Suprapubic skin (tissue), 3 donors: ENCODE measurements at regions not wholly inside any gene's neighbourhood (a gene's known extent, or its start where the extent isn't known, plus 50 kb on each side); places are given as distances from the start of the nearest gene placed in this dataset.

Experiments
- EP300 ChIP-seq: sonication (generic); formaldehyde crosslinking; IDR thresholded peaks from one replicate; pipeline ENCODE4 v1.6.1; 2017; ENCODE audit warnings: antibody characterized with exemption
- TF ChIP-seq, protein P1 (sequence below), 2 donors: fragments of 200-600 bp in 1 of 2; fragments of 450-650 bp in 1 of 2; sonication (generic) in 1 of 2; IDR thresholded peaks; one replicate each; pipeline ENCODE4 v1.5.1; 2016 to 2019; ENCODE audit warnings: antibody characterized with exemption in 2 of 2, mild to moderate bottlenecking in 1 of 2, moderate library complexity in 1 of 2

DNA sequence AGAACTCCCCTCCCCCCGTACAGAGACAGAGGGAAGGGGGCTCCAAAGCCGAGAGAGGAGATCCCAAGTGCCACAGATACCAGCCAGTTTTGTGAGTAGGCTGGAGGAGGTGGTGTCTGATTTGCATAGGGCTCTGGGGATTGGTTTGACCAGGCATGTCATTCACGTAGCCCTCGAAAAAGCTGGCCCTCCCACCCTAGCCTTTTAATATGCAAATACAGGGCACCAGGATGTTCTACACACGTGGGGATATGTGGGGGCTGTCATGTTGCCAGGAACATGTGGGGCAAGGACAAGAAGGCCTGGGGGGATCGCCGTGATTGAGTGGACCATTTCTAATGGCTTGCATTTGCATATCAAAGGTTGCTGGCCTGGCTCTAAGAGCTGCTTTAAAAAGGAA, 272.9 kb downstream of the PPP1R2C start:
- TF ChIP-seq, protein P1, sequence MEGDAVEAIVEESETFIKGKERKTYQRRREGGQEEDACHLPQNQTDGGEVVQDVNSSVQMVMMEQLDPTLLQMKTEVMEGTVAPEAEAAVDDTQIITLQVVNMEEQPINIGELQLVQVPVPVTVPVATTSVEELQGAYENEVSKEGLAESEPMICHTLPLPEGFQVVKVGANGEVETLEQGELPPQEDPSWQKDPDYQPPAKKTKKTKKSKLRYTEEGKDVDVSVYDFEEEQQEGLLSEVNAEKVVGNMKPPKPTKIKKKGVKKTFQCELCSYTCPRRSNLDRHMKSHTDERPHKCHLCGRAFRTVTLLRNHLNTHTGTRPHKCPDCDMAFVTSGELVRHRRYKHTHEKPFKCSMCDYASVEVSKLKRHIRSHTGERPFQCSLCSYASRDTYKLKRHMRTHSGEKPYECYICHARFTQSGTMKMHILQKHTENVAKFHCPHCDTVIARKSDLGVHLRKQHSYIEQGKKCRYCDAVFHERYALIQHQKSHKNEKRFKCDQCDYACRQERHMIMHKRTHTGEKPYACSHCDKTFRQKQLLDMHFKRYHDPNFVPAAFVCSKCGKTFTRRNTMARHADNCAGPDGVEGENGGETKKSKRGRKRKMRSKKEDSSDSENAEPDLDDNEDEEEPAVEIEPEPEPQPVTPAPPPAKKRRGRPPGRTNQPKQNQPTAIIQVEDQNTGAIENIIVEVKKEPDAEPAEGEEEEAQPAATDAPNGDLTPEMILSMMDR (IDR thresholded peaks at IDR 0.05), result no peak
- TF ChIP-seq EP300, result no peak
